ENCODE measurements at regions not wholly inside any gene's neighbourhood (a gene's known extent, or its start where the extent isn't known, plus 50 kb on each side); places are given as distances from the start of the nearest gene placed in this dataset.

DNA sequence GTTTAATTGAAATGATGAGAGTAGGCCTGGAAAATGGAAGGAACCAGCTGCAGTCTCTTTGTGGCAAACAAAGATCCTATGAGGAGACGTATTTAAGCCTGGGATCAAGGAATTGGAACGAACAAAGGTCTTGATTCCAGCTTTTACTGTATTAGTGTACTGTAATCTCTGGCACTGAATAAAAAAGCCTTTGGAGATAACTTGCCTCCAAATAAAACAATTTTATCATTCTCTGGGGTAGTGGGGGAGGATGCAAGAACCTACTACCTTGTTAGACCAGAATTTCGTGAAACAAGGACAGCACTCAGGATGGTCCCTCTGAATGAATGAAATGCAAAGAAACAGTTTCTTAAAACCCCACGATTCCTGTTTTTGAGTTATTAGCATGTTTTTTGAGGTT, 134.2 kb downstream of the RWDD3 start:
- Histone ChIP-seq H3K9me3 (ENCODE audit: control insufficient read depth in 3 of 3, low read length in 3 of 3) (no peaks in the 10 kb centered on the region), H3K36me3 (ENCODE audit: control insufficient read depth in 3 of 3, insufficient read depth in 3 of 3, low read length in 3 of 3) (no peaks in the 10 kb centered on the region), H3K4me3 (ENCODE audit: low read length in 3 of 3) (no peak overlapping the region), H3K4me1 (ENCODE audit: control insufficient read depth in 3 of 3, insufficient read depth in 3 of 3, low read length in 3 of 3) (no peaks in the 10 kb centered on the region), H3K27ac (ENCODE audit: low read depth, low read length) (no peak overlapping the region), H3K27me3 (ENCODE audit: control insufficient read depth in 3 of 3, insufficient read depth in 3 of 3, low read length in 3 of 3) (peaks cover 0 to 3% (median 0%) of the 10 kb centered on the region in 3 donors), H3K9ac (ENCODE audit: low read depth in 1 of 3, low read length in 3 of 3) (no peak overlapping the region)

- Histone ChIP-seq H3K36me3 (ENCODE audit: control insufficient read depth in 3 of 3, insufficient read depth in 3 of 3, low read length in 3 of 3) (no peaks in the 10 kb centered on the region), H3K4me3 (ENCODE audit: low read length in 3 of 3) (no peak overlapping the region), H3K27me3 (ENCODE audit: control insufficient read depth in 3 of 3, insufficient read depth in 3 of 3, low read length in 3 of 3) (peaks cover 0 to 3% (median 0%) of the 10 kb centered on the region in 3 donors), H3K9ac (ENCODE audit: low read depth in 1 of 3, low read length in 3 of 3) (no peak overlapping the region), H3K27ac (ENCODE audit: low read depth, low read length) (no peak overlapping the region), H3K9me3 (ENCODE audit: control insufficient read depth in 3 of 3, low read length in 3 of 3) (no peaks in the 10 kb centered on the region), H3K4me1 (ENCODE audit: control insufficient read depth in 3 of 3, insufficient read depth in 3 of 3, low read length in 3 of 3) (no peaks in the 10 kb centered on the region)
Observed at GRCh38 chr1:95369985-95370690, 136.1 kb downstream of the RWDD3 start.

DNA sequence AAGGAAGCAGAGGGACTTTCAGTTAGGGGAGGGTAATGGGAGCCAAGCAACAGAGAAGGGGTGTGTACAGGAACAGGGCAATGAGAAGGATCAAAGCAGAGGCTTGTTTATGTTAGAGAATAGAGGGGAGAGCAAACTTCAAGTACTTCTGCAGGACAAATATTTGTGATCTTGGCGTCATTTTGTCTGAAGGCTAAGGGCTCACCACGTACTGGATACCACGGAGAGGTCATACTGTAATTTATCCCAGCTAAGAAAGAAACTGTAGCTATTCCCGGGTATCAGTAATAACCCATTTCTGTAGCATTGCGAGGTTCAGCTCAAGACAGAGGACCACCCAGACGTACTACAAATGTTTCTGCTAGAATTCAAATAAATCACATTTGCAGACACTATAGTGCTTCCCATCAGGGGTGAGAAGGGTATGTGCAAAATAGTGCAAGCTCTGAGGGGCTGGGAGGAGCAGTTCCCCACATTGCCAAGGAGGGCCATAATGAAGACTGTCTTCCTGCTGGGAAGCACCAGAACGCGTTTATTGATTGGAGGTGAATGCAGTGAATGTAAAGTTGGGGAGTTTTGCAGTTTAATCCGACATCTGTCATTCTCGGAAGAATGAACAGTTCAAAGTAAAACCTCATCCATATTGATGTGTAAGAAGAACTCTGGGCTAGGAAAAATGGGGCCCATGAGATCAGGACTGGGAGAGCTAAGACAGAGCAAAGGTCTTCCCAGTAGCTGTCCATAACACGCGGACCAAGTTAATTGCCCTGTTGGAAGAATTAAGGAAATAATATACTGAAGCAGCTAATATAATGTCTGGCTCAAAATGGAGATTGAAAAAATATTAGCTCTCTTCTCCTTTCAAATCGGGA, 136.9 kb downstream of the RWDD3 start:
- Histone ChIP-seq H3K27me3 (ENCODE audit: control insufficient read depth in 3 of 3, insufficient read depth in 3 of 3, low read length in 3 of 3) (peaks cover 0 to 3% (median 0%) of the 10 kb centered on the region in 3 donors), H3K4me1 (ENCODE audit: control insufficient read depth in 3 of 3, insufficient read depth in 3 of 3, low read length in 3 of 3) (no peaks in the 10 kb centered on the region), H3K4me3 (ENCODE audit: low read length in 3 of 3) (no peak overlapping the region), H3K9me3 (ENCODE audit: control insufficient read depth in 3 of 3, low read length in 3 of 3) (no peaks in the 10 kb centered on the region), H3K36me3 (ENCODE audit: control insufficient read depth in 3 of 3, insufficient read depth in 3 of 3, low read length in 3 of 3) (no peaks in the 10 kb centered on the region), H3K9ac (ENCODE audit: low read depth in 1 of 3, low read length in 3 of 3) (no peak overlapping the region), H3K27ac (ENCODE audit: low read depth, low read length) (no peak overlapping the region)

- no peak overlapping the region for H3K4me3 ChIP-seq (ENCODE audit: low read length in 3 of 3)
- no peaks in the 10 kb centered on the region for H3K4me1 ChIP-seq (ENCODE audit: control insufficient read depth in 3 of 3, insufficient read depth in 3 of 3, low read length in 3 of 3)
- no peaks in the 10 kb centered on the region for H3K9me3 ChIP-seq (ENCODE audit: control insufficient read depth in 3 of 3, low read length in 3 of 3)
- H3K27me3 ChIP-seq (ENCODE audit: control insufficient read depth in 3 of 3, insufficient read depth in 3 of 3, low read length in 3 of 3), result no peaks in the 10 kb centered on the region
- H3K9ac ChIP-seq (ENCODE audit: low read depth in 1 of 3, low read length in 3 of 3), result no peak overlapping the region
- no peak overlapping the region for H3K27ac ChIP-seq (ENCODE audit: low read depth, low read length)
- H3K36me3 ChIP-seq (ENCODE audit: control insufficient read depth in 3 of 3, insufficient read depth in 3 of 3, low read length in 3 of 3), result no peaks in the 10 kb centered on the region
Observed at GRCh38 chr1:95371666-95372282, 137.8 kb downstream of the RWDD3 start.

- H3K27me3 ChIP-seq (ENCODE audit: control insufficient read depth in 3 of 3, insufficient read depth in 3 of 3, low read length in 3 of 3), result no peaks in the 10 kb centered on the region
- H3K9me3 ChIP-seq (ENCODE audit: control insufficient read depth in 3 of 3, low read length in 3 of 3), result peaks cover 0 to 2% (median 0%) of the 10 kb centered on the region in 3 donors
- no peak overlapping the region for H3K4me3 ChIP-seq (ENCODE audit: low read length in 3 of 3)
- H3K4me1 ChIP-seq (ENCODE audit: control insufficient read depth in 3 of 3, insufficient read depth in 3 of 3, low read length in 3 of 3), result no peaks in the 10 kb centered on the region
- H3K36me3 ChIP-seq (ENCODE audit: control insufficient read depth in 3 of 3, insufficient read depth in 3 of 3, low read length in 3 of 3), result no peaks in the 10 kb centered on the region
- no peak overlapping the region for H3K9ac ChIP-seq (ENCODE audit: low read depth in 1 of 3, low read length in 3 of 3)
- H3K27ac ChIP-seq (ENCODE audit: low read depth, low read length), result no peak overlapping the region
Observed at GRCh38 chr1:95375174-95375573, 141.2 kb downstream of the RWDD3 start.

DNA sequence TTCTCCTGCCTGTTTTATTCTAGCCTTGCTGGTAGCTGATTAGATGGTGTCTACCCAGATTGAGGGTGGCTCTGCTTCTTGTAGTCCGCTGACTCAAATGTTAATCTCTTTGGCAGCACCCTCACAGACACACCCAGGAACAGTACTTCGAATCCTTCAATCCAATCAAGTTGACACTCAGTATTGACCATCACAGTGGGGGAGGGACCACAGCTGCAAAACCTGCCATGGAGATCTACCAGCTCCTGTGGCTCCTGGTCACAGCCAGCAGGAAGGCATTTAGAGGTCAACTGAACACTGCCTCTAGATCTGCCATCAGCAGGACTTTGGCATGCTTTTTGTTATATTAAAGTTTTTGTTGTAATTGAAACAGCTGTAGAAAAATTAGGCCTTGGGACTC, 146.9 kb downstream of the RWDD3 start:
- H3K9ac ChIP-seq (ENCODE audit: low read depth in 1 of 3, low read length in 3 of 3), result no peak overlapping the region
- H3K27me3 ChIP-seq (ENCODE audit: control insufficient read depth in 3 of 3, insufficient read depth in 3 of 3, low read length in 3 of 3), result no peaks in the 10 kb centered on the region
- no peaks in the 10 kb centered on the region for H3K36me3 ChIP-seq (ENCODE audit: control insufficient read depth in 3 of 3, insufficient read depth in 3 of 3, low read length in 3 of 3)
- no peaks in the 10 kb centered on the region for H3K4me1 ChIP-seq (ENCODE audit: control insufficient read depth in 3 of 3, insufficient read depth in 3 of 3, low read length in 3 of 3)
- H3K4me3 ChIP-seq (ENCODE audit: low read length in 3 of 3), result no peak overlapping the region
- H3K27ac ChIP-seq (ENCODE audit: low read depth, low read length), result no peak overlapping the region
- H3K9me3 ChIP-seq (ENCODE audit: control insufficient read depth in 3 of 3, low read length in 3 of 3), result peaks cover 0 to 2% (median 0%) of the 10 kb centered on the region in 3 donors

DNA sequence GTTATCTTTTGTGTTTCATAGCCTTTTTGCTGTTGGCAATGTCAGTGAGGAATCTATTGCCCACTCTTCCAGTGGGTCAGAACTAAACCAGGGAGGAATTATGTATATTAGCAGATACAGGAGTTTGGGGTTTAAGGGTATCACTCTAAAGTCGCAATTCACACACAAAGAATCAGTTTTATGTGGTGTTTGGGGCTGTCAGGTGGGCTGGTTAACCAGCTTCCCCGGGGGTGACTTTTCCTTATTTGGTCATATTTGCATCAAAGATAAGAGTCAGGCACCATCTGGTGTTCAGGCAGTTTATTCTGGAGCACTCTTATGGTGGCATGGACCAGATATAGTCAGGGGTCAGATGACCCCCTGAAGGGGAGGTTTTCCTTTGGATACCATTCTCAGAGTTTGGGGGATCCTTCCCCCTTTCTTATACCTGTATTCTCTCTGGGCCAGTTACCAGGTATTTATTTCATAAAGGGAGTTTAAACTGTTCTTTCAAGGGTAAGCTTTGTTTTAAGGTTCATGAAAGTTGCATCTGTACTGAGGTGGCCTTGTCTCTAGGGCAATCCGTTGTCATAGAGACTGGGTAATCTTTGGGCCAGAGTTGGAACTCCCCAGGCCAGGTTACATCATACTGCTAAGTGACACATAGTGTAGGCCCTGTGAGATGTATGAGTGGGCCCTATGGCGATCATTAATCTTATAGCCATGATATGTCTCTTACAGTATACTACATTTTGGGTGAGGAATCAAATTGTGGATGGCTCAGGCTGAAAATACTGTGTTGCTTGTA, 148.2 kb downstream of the RWDD3 start:
- Histone ChIP-seq H3K4me1 (ENCODE audit: control insufficient read depth in 3 of 3, insufficient read depth in 3 of 3, low read length in 3 of 3) (no peaks in the 10 kb centered on the region), H3K36me3 (ENCODE audit: control insufficient read depth in 3 of 3, insufficient read depth in 3 of 3, low read length in 3 of 3) (no peaks in the 10 kb centered on the region), H3K27me3 (ENCODE audit: control insufficient read depth in 3 of 3, insufficient read depth in 3 of 3, low read length in 3 of 3) (no peaks in the 10 kb centered on the region), H3K9me3 (ENCODE audit: control insufficient read depth in 3 of 3, low read length in 3 of 3) (peaks cover 0 to 2% (median 0%) of the 10 kb centered on the region in 3 donors), H3K27ac (ENCODE audit: low read depth, low read length) (no peak overlapping the region), H3K9ac (ENCODE audit: low read depth in 1 of 3, low read length in 3 of 3) (no peak overlapping the region), H3K4me3 (ENCODE audit: low read length in 3 of 3) (no peak overlapping the region)

DNA sequence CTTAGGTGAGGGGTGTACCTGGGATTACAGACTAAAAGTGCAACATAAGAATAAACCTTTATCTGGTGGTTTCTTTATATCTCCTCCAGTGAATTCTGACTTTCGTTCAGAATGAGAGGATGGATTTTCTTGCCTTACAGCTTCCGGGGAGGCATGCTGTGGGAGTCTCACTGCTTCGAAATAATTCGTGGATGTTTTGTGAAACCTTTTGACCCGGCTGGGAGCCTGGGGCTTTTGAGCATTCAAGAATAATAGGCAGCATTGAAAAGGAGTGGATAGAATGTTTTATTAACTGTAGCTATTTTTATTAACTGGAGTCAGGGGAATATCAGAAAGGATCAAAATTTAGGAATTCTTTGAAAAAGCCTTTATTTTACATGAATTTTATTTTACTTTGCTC, 149.1 kb downstream of the RWDD3 start:
- Histone ChIP-seq H3K9ac (ENCODE audit: low read depth in 1 of 3, low read length in 3 of 3) (no peak overlapping the region), H3K4me1 (ENCODE audit: control insufficient read depth in 3 of 3, insufficient read depth in 3 of 3, low read length in 3 of 3) (no peaks in the 10 kb centered on the region), H3K27ac (ENCODE audit: low read depth, low read length) (no peak overlapping the region), H3K9me3 (ENCODE audit: control insufficient read depth in 3 of 3, low read length in 3 of 3) (peaks cover 0 to 2% (median 0%) of the 10 kb centered on the region in 3 donors), H3K36me3 (ENCODE audit: control insufficient read depth in 3 of 3, insufficient read depth in 3 of 3, low read length in 3 of 3) (no peaks in the 10 kb centered on the region), H3K4me3 (ENCODE audit: low read length in 3 of 3) (no peak overlapping the region), H3K27me3 (ENCODE audit: control insufficient read depth in 3 of 3, insufficient read depth in 3 of 3, low read length in 3 of 3) (no peaks in the 10 kb centered on the region)

DNA sequence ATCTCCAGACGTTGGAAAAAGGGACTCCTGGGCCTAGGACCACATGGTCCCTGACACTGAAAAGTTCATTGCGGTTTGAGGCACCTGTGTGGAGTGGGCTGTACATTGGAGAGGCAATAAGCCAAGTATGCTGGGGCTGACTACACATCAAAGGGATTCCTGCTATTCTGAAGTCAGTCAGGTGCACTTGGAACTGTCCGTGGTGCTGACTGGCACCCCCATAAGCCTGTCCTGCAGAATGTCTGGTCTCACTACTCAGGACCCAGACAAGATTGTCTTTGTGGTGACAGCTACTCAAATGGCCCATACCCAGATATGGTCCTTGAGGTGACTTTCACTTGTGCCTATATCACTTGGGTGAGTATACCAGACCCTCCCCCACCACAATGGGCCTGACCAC, 150.6 kb downstream of the RWDD3 start:
- Histone ChIP-seq H3K9ac (ENCODE audit: low read depth in 1 of 3, low read length in 3 of 3) (no peak overlapping the region), H3K36me3 (ENCODE audit: control insufficient read depth in 3 of 3, insufficient read depth in 3 of 3, low read length in 3 of 3) (no peaks in the 10 kb centered on the region), H3K27me3 (ENCODE audit: control insufficient read depth in 3 of 3, insufficient read depth in 3 of 3, low read length in 3 of 3) (no peaks in the 10 kb centered on the region), H3K27ac (ENCODE audit: low read depth, low read length) (no peak overlapping the region), H3K9me3 (ENCODE audit: control insufficient read depth in 3 of 3, low read length in 3 of 3) (peaks cover 0 to 2% (median 0%) of the 10 kb centered on the region in 3 donors), H3K4me1 (ENCODE audit: control insufficient read depth in 3 of 3, insufficient read depth in 3 of 3, low read length in 3 of 3) (no peaks in the 10 kb centered on the region), H3K4me3 (ENCODE audit: low read length in 3 of 3) (no peak overlapping the region)
